HG03469 (cell line): ENCODE measurements at regions not wholly inside any gene's neighbourhood (a gene's known extent, or its start where the extent isn't known, plus 50 kb on each side); places are given as distances from the start of the nearest gene placed in this dataset.

Experiments
- ATAC-seq: cut with Tn5 transposase; IDR thresholded peaks from one replicate; pipeline ENCODE4 v1.9.1; 2021; ENCODE audit warnings: mild to moderate bottlenecking, moderate library complexity, moderate number of reproducible peaks; ENCODE audit not compliant: unreplicated experiment

DNA sequence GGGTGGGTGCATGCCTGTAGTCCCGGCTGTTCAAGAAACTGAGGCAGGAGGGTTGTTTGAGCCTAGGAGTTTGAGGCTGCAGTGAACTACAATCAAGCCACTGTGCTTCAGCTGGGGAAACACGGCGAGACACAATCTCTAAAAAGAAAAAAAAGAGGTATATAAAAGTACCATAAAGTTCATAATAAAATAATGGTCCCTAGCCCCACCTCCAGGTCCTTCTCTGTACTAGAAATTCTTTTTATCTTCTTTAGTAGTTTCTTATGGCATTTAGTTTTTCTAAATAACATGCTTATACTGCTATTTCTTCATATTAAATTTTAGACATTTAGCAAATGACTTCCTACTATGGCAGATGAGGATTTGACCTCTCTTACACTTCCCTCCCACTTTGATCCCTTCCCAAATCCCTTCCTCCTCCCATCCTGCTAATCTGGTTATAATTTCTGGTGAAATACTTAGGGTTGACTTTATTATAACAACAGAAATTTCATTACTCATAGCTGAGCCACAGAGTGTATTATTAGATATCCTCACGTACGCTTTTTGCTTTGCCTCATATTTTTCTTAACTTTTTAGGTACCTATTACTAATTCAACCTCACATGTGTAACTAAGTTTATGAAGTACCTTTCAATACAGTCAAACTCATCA is 94.7 kb downstream of the SLC41A2 start:
- ATAC-seq: no peak

GRCh38 chr12:104858611-104859543 is 99.2 kb downstream of the SLC41A2 start:
- ATAC-seq: no peak

GRCh38 chr12:104856531-104856930 is 101.6 kb downstream of the SLC41A2 start:
- no peak for ATAC-seq

DNA sequence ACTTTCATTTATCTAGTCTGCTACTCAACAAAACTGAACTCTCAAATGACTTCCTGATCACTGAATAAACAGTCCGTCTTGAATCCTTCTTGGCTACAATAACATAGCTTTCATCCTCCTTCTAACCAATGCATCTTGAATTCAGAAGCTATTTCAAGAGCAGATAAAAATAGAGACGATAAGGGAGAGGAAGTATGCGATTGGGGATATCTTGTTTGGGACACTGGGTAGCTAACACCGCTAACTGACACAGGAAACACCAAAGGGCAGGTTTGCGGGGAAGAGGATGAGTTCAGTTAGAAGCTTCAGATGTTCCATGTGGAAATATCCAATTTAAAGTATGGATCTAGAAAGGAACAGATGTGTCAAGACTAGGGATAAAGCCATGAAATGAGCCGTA is 102.5 kb downstream of the SLC41A2 start:
- ATAC-seq: no peak

- ATAC-seq: no peak
These were observed 105.2 kb downstream of the SLC41A2 start for GRCh38 chr12:104852896-104853295.

DNA sequence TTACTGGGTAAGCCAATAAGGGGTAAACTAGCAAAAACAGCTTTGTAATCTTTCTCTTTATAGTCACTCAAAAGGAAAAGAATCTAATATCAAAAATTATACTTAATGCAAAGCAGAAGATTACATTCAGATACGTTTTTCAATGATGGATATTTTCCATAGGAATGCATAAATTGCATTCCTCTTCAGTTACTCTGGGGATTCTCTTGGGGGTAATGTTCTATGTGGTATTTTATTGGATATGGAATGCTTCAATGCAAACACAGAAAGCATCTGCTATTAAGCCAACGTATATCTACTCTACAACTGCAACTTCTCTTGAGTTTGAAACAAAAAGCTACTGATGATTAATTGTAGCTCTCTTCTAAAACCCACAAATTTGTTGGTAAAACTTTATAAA is 106.0 kb downstream of the SLC41A2 start:
- no peak for ATAC-seq

GRCh38 chr12:104850781-104851180 is 107.3 kb downstream of the SLC41A2 start:
- ATAC-seq: no peak

GRCh38 chr12:104846056-104846767 is 111.9 kb downstream of the SLC41A2 start:
- no peak for ATAC-seq

GRCh38 chr12:104844123-104844522 is 114.0 kb downstream of the SLC41A2 start:
- no peak for ATAC-seq

DNA sequence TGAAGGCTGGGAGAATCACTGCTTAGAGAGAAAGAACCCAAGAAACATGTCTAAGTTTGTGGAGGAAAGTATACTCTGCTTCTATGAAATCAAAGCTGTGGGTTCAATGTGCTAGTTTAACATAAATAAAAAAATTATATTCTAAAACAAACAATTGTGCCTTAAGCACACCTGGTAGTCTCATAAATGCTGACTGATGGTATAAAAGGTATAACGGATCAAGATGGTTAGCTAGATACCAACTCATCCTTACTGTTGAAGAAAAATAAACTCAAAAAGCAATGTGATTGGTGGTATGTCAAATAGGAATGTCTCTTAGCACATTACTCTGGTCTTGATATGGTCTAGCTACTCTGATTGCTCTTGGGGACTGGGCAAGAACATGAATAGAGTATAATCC is 117.8 kb downstream of the SLC41A2 start:
- ATAC-seq: no peak

DNA sequence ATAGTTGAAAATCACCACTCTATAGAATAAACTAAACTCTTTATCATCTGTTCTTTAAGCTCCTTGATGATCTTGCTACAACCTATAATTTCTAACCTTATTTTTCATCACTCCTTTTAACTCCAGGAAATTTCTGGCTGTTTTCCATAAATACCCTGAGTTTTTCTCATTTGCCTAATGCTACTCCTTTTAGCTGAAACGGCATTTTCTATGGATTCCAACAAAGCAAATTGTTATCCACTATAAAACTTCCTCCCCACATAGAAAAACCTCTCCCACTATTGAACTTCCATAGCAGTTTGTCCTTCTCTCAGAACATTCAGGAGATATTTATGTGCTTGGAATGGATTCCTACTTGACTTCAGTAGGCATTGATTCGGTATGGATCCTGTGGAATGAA is 122.8 kb downstream of the SLC41A2 start:
- no peak for ATAC-seq

DNA sequence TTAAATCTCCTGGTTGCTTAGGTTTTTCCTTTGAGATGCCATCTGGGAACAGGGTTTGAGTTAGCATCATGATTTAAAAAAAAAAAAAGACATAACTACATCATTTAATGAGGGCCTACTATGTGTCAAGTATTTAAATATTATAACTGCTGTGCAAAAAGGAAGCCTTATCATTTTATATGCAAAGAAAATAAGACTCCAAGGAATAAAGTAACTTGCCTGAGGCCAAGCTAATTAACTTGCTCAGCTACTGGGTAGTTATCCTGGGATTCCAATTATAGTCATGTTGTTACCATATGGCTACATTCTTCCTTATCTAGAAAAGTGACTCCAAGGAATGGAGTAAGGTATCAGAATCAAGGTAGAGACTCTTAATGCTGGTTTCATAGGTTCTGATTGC is 123.5 kb downstream of the SLC41A2 start:
- no peak for ATAC-seq

DNA sequence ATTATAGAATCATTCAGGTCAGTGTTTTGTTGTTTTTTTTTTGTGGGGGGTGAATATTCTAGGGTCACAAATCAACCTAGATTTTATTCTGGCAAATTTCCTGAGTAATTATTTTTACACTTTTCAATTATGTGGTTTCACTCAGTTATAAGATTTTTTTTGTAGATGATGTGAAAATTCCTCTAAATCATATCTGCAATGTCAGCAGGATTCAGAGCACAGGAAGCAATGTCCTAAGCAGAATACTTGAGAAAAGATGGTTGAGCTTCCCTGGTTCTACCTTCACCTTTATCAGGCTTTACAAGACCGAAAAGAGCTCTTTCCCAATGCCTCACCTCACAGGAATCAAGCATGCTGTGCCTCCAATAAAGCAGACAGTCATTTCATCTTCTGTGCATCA is 124.3 kb downstream of the SLC41A2 start:
- no peak for ATAC-seq

DNA sequence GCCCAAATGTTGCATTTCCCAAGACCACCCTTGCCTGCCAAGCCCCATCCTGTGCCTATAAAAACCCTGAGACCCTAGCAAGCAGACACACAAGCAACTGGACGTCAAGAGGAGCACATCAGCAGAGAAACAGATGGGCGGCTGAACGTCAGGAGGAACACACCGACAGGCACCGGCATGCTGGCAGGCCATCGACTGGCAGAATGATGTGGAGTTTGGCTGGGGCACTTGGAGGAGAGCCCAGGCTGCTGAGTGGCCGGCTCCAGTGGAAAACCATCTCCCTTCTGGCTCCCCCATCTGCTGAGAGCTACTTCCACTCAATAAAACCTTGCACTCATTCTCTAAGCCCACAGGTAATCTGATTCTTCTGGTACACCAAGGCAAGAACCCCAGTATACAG is 130.1 kb downstream of the SLC41A2 start:
- no peak for ATAC-seq

GRCh38 chr12:104827587-104827986 is 130.5 kb downstream of the SLC41A2 start:
- no peak for ATAC-seq

GRCh38 chr12:104825408-104825807 is 132.7 kb downstream of the SLC41A2 start:
- no peak for ATAC-seq

GRCh38 chr12:104823985-104824461 is 134.1 kb downstream of the SLC41A2 start:
- ATAC-seq: no peak

- ATAC-seq: no peak
These were observed 135.1 kb downstream of the SLC41A2 start for GRCh38 chr12:104822941-104823340.

GRCh38 chr12:104816845-104817503 is 141.1 kb downstream of the SLC41A2 start:
- ATAC-seq: no peak

GRCh38 chr12:104815935-104816334 is 142.2 kb downstream of the SLC41A2 start:
- ATAC-seq: no peak

DNA sequence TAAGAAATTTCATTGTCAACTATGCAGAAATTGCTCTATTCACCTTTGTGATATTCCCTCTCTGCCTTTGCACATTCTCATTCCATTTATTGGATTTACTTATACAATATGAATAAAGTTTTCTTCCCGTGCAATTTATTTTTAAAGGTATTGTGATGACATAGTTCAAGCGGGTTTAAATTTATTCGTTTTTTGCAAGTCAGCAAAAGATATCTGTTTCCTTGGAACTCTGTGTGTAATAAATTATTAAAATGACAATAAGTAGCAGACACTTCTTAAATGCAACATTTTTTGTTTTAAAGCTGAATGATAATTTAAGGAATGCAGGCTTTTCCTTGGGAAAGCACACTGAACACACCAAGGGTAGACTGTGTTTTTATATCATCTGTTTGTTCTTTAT is 143.1 kb downstream of the SLC41A2 start:
- ATAC-seq: no peak
